Epithelial cell of esophagus (primary cell): ENCODE measurements at regions not wholly inside any gene's neighbourhood (a gene's known extent, or its start where the extent isn't known, plus 50 kb on each side); places are given as distances from the start of the nearest gene placed in this dataset.

Source experiments
- DNase-seq: peaks from one replicate; pipeline ENCODE4 v3.0.0; 2010; ENCODE audit warnings: low read depth
- H3K4me3 ChIP-seq: 2 replicates; pipeline ENCODE4 v1.5.1; 2011; ENCODE audit warnings: mild to moderate bottlenecking, low read length, control low read depth
- CTCF ChIP-seq: IDR thresholded peaks from 2 replicates; pipeline ENCODE4 v1.5.1; 2011; ENCODE audit warnings: low read depth, mild to moderate bottlenecking, low read length, control low read depth, inconsistent platforms; ENCODE audit not compliant: insufficient read depth; ENCODE audit errors: missing control alignments

GRCh38 chr17:10993126-10993525 is 155.2 kb upstream of the PIRT start:
- TF ChIP-seq CTCF = no peak
- no peak for DNase-seq
- no peak overlapping the region for H3K4me3 ChIP-seq

GRCh38 chr17:10992106-10992880 is 154.4 kb upstream of the PIRT start:
- DNase-seq = no peak
- H3K4me3 ChIP-seq = no peak overlapping the region
- TF ChIP-seq CTCF = no peak

- TF ChIP-seq CTCF = no peak
- no peak for DNase-seq
- no peak overlapping the region for H3K4me3 ChIP-seq
These were observed 149.9 kb upstream of the PIRT start for GRCh38 chr17:10987786-10988185.

- no peak for TF ChIP-seq CTCF
- DNase-seq = no peak
- no peak overlapping the region for H3K4me3 ChIP-seq
These were observed 146.3 kb upstream of the PIRT start for GRCh38 chr17:10984220-10984619.

- H3K4me3 ChIP-seq = no peak overlapping the region
- no peak for DNase-seq
- no peak for TF ChIP-seq CTCF
These were observed 138.5 kb upstream of the PIRT start for GRCh38 chr17:10976401-10976800.

- H3K4me3 ChIP-seq = no peak overlapping the region
- DNase-seq = no peak
- no peak for TF ChIP-seq CTCF
These were observed 130.1 kb upstream of the PIRT start for GRCh38 chr17:10968007-10968406.

GRCh38 chr17:10956821-10957220 is 118.9 kb upstream of the PIRT start:
- DNase-seq = no peak
- TF ChIP-seq CTCF = no peak
- H3K4me3 ChIP-seq = no peak overlapping the region
